ENCODE measurements at regions not wholly inside any gene's neighbourhood (a gene's known extent, or its start where the extent isn't known, plus 50 kb on each side); places are given as distances from the start of the nearest gene placed in this dataset.

GRCh38 chr6:93820465-93821082 is 401.2 kb upstream of the EPHA7 start:
- DNase-seq, result no peak
- H3K27me3 ChIP-seq (ENCODE audit: insufficient read depth in 3 of 3, low read length in 2 of 3), result no peaks in the 10 kb centered on the region
- WGBS, 3 donors, result 63 to 79% (median 63%) methylated on average over 1 of the region's 1 CpG
- TF ChIP-seq, protein P1, sequence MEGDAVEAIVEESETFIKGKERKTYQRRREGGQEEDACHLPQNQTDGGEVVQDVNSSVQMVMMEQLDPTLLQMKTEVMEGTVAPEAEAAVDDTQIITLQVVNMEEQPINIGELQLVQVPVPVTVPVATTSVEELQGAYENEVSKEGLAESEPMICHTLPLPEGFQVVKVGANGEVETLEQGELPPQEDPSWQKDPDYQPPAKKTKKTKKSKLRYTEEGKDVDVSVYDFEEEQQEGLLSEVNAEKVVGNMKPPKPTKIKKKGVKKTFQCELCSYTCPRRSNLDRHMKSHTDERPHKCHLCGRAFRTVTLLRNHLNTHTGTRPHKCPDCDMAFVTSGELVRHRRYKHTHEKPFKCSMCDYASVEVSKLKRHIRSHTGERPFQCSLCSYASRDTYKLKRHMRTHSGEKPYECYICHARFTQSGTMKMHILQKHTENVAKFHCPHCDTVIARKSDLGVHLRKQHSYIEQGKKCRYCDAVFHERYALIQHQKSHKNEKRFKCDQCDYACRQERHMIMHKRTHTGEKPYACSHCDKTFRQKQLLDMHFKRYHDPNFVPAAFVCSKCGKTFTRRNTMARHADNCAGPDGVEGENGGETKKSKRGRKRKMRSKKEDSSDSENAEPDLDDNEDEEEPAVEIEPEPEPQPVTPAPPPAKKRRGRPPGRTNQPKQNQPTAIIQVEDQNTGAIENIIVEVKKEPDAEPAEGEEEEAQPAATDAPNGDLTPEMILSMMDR (IDR thresholded peaks at IDR 0.05), result no peak
- H3K36me3 ChIP-seq (ENCODE audit: insufficient read depth in 1 of 2, low read depth in 1 of 2), result no peaks in the 10 kb centered on the region
- intact Hi-C loops (cut with DNase I), result loop anchor here in 1 of 2 donors (5.0 kb wide), 1 partner anchor 1038 kb away; no protein-coding TSS in a partner anchor
- no peak overlapping the region for H3K4me3 ChIP-seq
- no peak overlapping the region for H3K27ac ChIP-seq
- H3K4me1 ChIP-seq, result no peaks in the 10 kb centered on the region
- no peaks in the 10 kb centered on the region for H3K9me3 ChIP-seq
- no peak for ATAC-seq

GRCh38 chr6:93819189-93819588 is 399.8 kb upstream of the EPHA7 start:
- TF ChIP-seq, protein P1 (IDR thresholded peaks at IDR 0.05), result no peak
- Histone ChIP-seq H3K27ac (no peak overlapping the region), H3K27me3 (ENCODE audit: insufficient read depth in 3 of 3, low read length in 2 of 3) (no peaks in the 10 kb centered on the region), H3K4me3 (no peak overlapping the region), H3K4me1 (no peaks in the 10 kb centered on the region), H3K9me3 (no peaks in the 10 kb centered on the region), H3K36me3 (ENCODE audit: insufficient read depth in 1 of 2, low read depth in 1 of 2) (no peaks in the 10 kb centered on the region)
- 4 to 17% (median 14%) methylated on average over 3 of the region's 3 CpGs for WGBS, 3 donors
- ATAC-seq, result no peak
- DNase-seq, result no peak
- intact Hi-C loops (cut with DNase I), result no loop called here

DNA sequence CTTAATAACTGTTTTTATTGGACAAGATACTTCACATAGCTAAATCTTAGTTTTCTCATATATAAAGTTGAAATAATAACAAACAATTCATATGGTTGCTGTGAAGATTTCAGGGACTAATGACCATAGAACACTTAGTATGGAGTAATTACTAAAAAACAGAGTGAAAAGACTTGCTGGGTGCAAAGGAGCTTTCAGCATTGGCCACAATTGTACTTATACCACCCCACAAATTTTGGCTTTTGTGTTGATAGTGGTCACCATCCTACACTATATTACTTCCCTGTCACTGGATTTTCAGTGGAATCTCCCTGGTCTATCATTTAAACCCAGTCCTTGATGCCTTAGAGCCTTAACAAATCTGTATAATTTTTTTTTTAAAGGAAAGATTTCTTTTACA is 398.6 kb upstream of the EPHA7 start:
- Histone ChIP-seq H3K27me3 (ENCODE audit: insufficient read depth in 3 of 3, low read length in 2 of 3) (no peaks in the 10 kb centered on the region), H3K4me1 (no peaks in the 10 kb centered on the region), H3K27ac (no peak overlapping the region), H3K4me3 (no peak overlapping the region), H3K36me3 (ENCODE audit: insufficient read depth in 1 of 2, low read depth in 1 of 2) (no peaks in the 10 kb centered on the region), H3K9me3 (no peaks in the 10 kb centered on the region)
- DNase-seq, result no peak
- TF ChIP-seq, protein P1 (IDR thresholded peaks at IDR 0.05), result no peak
- intact Hi-C loops (cut with DNase I), result no loop called here
- ATAC-seq, result no peak

DNA sequence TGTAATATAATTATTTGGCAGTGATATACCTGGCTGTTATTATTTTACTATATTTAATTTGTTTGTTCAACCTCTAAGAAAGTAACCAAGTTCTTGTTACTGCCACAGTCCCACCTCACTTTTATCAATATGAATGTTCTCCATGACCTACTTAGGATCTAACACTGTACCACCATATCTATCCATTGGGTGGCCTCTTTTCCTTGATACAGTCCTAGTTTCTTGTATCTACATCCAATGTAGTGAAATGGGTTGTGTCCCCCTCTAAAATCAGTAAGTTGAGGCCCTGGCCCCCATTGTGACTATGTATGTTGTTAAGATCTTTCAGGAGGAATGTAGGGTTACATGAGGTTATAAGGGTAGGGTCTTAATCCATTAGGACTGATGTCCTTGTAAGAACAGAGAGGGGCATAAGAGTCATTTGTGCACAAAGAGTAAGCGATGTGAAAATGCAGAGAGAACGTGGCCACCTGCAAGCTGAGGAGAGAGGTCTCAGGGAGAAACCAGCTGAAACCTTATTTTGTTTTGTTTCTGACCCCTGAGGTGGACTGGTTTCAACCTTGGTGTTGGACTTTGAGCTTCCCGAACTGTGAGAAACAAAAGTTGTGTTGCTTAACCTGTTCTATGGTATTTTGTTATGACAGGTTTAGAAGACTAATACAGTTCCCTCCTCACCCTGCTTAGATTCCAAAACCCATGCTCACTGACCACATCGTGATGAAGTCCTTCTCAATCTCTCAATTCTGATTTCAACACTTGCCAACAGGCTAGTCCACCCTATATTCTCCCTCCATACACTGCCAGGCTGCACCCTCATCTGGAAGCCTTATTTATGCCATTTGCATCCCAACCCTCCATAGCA is 387.3 kb upstream of the EPHA7 start:
- H3K36me3 ChIP-seq (ENCODE audit: insufficient read depth in 1 of 2, low read depth in 1 of 2), result no peaks in the 10 kb centered on the region
- intact Hi-C loops (cut with DNase I), result no loop called here

More for the DNA sequence above, 387.3 kb upstream of the EPHA7 start:
- Histone ChIP-seq H3K27me3 (ENCODE audit: insufficient read depth in 3 of 3, low read length in 2 of 3) (no peaks in the 10 kb centered on the region), H3K27ac (no peak overlapping the region), H3K9me3 (no peaks in the 10 kb centered on the region), H3K4me1 (no peaks in the 10 kb centered on the region), H3K4me3 (no peak overlapping the region)
- TF ChIP-seq, protein P1 (IDR thresholded peaks at IDR 0.05), result no peak
- WGBS, 3 donors, result 84 to 87% (median 85%) methylated on average over 4 of the region's 4 CpGs
- ATAC-seq (no peak), DNase-seq (no peak)

Data from psoas muscle (tissue), 7 donors.